ENCODE measurements at regions not wholly inside any gene's neighbourhood (a gene's known extent, or its start where the extent isn't known, plus 50 kb on each side); places are given as distances from the start of the nearest gene placed in this dataset.

- TF ChIP-seq CTCF (IDR thresholded peaks at IDR 0.05; ENCODE audit: low read depth, low read length) (no peak), EZH2phosphoT487 (IDR thresholded peaks at IDR 0.05; ENCODE audit: low read depth) (no peak)
These were observed 254.5 kb upstream of the SOX2 start for GRCh38 chr3:181457190-181457589.

All from OCI-LY3 (cell line).